GM10266 (cell line): ENCODE measurements at regions not wholly inside any gene's neighbourhood (a gene's known extent, or its start where the extent isn't known, plus 50 kb on each side); places are given as distances from the start of the nearest gene placed in this dataset.

ENCODE experiments used
- DNase-seq: peaks from one replicate; pipeline ENCODE4 v3.0.0; 2012; ENCODE audit errors: extremely low spot score
- CTCF ChIP-seq: IDR thresholded peaks from 2 replicates; pipeline ENCODE4 v1.5.1; 2012; ENCODE audit warnings: mild to moderate bottlenecking, low read depth; ENCODE audit not compliant: control insufficient read depth, insufficient read depth; ENCODE audit errors: missing control alignments

- no peak for TF ChIP-seq CTCF
- DNase-seq = no peak
Observed at GRCh38 chr10:2942938-2943337, 124.4 kb upstream of the PFKP start.

- DNase-seq = no peak
Observed at GRCh38 chr10:2938869-2939268, 128.5 kb upstream of the PFKP start.

DNA sequence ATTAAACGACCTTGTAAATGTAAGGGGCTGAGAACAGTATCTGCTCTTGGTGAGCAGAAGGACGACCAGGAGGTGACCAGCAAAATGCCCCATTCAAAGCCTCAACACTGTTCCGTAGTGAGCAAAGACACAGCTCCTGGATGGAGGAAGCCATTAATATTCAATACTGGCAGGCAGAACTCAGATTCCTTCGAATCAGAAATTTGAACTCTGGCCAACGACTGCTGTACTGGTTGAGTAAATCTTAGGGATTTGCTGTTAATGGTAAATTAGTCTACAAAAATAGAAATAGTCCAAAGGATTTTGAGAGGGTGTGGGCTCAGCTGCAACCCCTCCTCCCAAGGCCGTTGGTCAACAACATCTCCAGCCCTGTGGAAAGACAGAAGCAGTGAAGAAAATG, 130.5 kb upstream of the PFKP start:
- TF ChIP-seq CTCF = no peak
- no peak for DNase-seq

More at GRCh38 chr10:2938869-2939268, 128.5 kb upstream of the PFKP start:
- peak; percentile 9 for TF ChIP-seq CTCF

DNA sequence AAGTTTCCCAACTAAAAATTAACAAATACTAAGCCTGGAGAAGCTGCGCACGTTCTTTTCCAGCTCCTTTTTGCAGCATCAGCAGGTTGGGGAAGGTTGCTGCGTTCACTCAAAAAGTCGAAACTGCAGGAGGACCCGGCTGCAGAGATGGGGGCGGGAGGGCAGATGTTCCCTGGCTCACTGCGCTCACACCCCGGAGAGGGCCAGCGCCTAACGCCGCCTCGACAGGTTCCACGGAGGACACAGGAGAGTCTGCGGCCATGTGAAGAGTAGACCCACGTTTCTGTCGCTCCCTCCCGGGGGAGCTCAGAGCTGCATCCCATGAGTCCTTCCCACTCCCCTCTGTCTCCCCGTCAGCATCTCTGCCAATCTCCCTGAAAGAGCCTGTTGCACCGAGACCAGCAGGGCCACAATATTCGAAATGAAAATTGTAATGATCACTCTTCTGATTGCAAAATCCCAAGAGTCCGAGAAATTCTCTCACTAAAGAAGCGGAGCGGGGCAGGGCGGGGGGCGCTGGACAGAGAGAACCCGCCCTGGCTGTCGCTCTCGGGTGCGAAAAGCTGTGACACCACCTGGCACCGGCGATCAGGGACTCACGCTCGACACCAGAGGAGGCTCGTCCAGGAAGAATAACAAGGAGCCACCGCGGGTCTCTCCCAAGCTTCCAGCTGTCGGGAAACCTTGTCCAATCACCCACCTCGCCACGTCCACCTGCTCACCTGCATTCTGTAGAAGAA, 131.5 kb upstream of the PFKP start:
- no peak for TF ChIP-seq CTCF

GRCh38 chr10:2933924-2934323, 133.4 kb upstream of the PFKP start:
- no peak for DNase-seq
- TF ChIP-seq CTCF = no peak

More for the DNA sequence above, 131.5 kb upstream of the PFKP start:
- no peak for DNase-seq

DNA sequence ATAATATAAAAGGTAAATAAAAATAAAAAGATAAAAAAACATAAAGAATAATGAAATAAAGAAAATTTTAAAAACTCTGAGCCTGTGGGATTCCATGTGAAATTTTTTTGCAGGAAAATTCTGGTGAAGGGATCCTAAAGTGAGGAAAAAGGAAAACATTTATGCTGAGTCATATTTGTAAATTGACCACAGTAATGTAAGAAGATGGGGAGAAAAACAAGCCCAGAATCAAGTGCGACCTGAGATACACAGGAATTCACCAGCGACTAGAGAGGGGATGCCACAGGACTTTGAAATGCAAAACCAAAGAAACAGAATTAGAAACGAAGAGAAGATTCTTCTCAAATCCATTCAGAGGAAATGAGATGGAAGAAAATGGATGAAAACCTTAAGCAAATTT, 133.8 kb upstream of the PFKP start:
- TF ChIP-seq CTCF = no peak

GRCh38 chr10:2933071-2933470, 134.3 kb upstream of the PFKP start:
- TF ChIP-seq CTCF = no peak
- no peak for DNase-seq

More for the DNA sequence above, 133.8 kb upstream of the PFKP start:
- DNase-seq = no peak
